Endothelial cell of umbilical vein (primary cell): ENCODE measurements at regions not wholly inside any gene's neighbourhood (a gene's known extent, or its start where the extent isn't known, plus 50 kb on each side); places are given as distances from the start of the nearest gene placed in this dataset.

ENCODE experiments used
- BruUV-seq: library from RNA; stranded (reverse); fragments of 400-500 nt; replicated peaks from 2 replicates; lab custom pipeline; 2021; lab: Mats Ljungman, UMichigan
- CTCF ChIA-PET: fragments of 300-600, 350-600 bp; sonication (Branson Sonifier 250); formaldehyde crosslinking; loops from one replicate; lab custom pipeline; 2021; ENCODE audit warnings: antibody characterized with exemption, inconsistent platforms; lab: Charles Lee
- POLR2A ChIA-PET: fragments of 300-600, 350-600 bp; sonication (Branson Sonifier 250); formaldehyde crosslinking; loops from one replicate; lab custom pipeline; 2021; ENCODE audit warnings: antibody characterized with exemption, inconsistent platforms; lab: Charles Lee
- DNase-seq: peaks from one replicate; pipeline ENCODE4 v3.0.0-alpha.2; 2011; ENCODE audit warnings: low read depth, low spot score
- FAIRE-seq: peaks from 2 replicates; lab custom pipeline; 2011; peaks lifted over from hg19 to GRCh38; lab: Jason Lieb, UNC
- H2AFZ ChIP-seq: 2 replicates; pipeline ENCODE4 v1.6.0; 2012; ENCODE audit warnings: low read depth, low read length, control low read depth, inconsistent platforms
- H3K27ac ChIP-seq: 2 replicates; pipeline ENCODE4 v1.5.1; 2011; ENCODE audit warnings: low read depth, mild to moderate bottlenecking, control low read depth, low read length, moderate library complexity; ENCODE audit not compliant: insufficient read depth
- H3K27me3 ChIP-seq, 2 experiments: 2 replicates each; pipeline versions ENCODE4 v1.6.0 to v1.6.1; 2011; ENCODE audit warnings: low read length in 2 of 2, mixed read lengths in 1 of 2; ENCODE audit not compliant: control insufficient read depth in 2 of 2, insufficient read depth in 2 of 2
- H3K36me3 ChIP-seq, 2 experiments: 2 replicates in 1 of 2; 3 replicates in 1 of 2; pipeline ENCODE4 v1.5.1; 2011; ENCODE audit warnings: low read length in 2 of 2, mild to moderate bottlenecking in 1 of 2, moderate library complexity in 1 of 2; ENCODE audit not compliant: control insufficient read depth in 2 of 2, insufficient read depth in 2 of 2; ENCODE audit errors: extremely low read depth in 1 of 2
- H3K4me1 ChIP-seq: 3 replicates; pipeline ENCODE4 v1.5.1; 2011; ENCODE audit warnings: mild to moderate bottlenecking, low read length; ENCODE audit not compliant: control insufficient read depth, insufficient read depth; ENCODE audit errors: extremely low read depth
- H3K4me2 ChIP-seq: 2 replicates; pipeline ENCODE4 v1.6.1; 2011; ENCODE audit warnings: low read length, control low read depth, mixed read lengths; ENCODE audit not compliant: insufficient read depth
- H3K4me3 ChIP-seq, 3 experiments: fragments of 200-600 bp in 1 of 3; sonication (generic), shearing (Covaris generic) in 1 of 3; replicated peaks in 1 of 3; 2 replicates each; pipeline ENCODE4 v1.5.1; 2011 to 2016; ENCODE audit warnings: control low read depth in 3 of 3, low read length in 3 of 3, mild to moderate bottlenecking in 2 of 3, inconsistent platforms in 1 of 3, low read depth in 1 of 3, moderate library complexity in 1 of 3; ENCODE audit not compliant: insufficient read depth in 1 of 3
- H3K79me2 ChIP-seq: 2 replicates; pipeline ENCODE4 v1.6.0; 2012; ENCODE audit warnings: low read length, inconsistent platforms; ENCODE audit not compliant: control insufficient read depth, insufficient read depth
- H3K9ac ChIP-seq: replicated peaks from 2 replicates; pipeline ENCODE3; 2011; ENCODE audit warnings: low read length, control low read depth; ENCODE audit not compliant: insufficient read depth; ENCODE audit errors: extremely low read depth
- H3K9me1 ChIP-seq: replicated peaks from 3 replicates; pipeline ENCODE4 v1.6.0; 2011; ENCODE audit warnings: mild to moderate bottlenecking, low read length; ENCODE audit not compliant: control insufficient read depth, insufficient read depth; ENCODE audit errors: extremely low read depth
- H3K9me3 ChIP-seq: replicated peaks from 2 replicates; pipeline ENCODE4 v1.5.1; 2012; ENCODE audit warnings: low read length, inconsistent platforms; ENCODE audit not compliant: control insufficient read depth, insufficient read depth
- H4K20me1 ChIP-seq: replicated peaks from 2 replicates; pipeline ENCODE3; 2011; ENCODE audit warnings: mild to moderate bottlenecking, low read length; ENCODE audit not compliant: control insufficient read depth, insufficient read depth; ENCODE audit errors: extremely low read depth
- EZH2 ChIP-seq: IDR thresholded peaks from 2 replicates; pipeline ENCODE4 v1.6.1; 2012; ENCODE audit warnings: borderline replicate concordance, low read depth, mild to moderate bottlenecking, moderate library complexity, low read length, inconsistent platforms; ENCODE audit not compliant: severe bottlenecking
- FOS ChIP-seq: IDR thresholded peaks from 2 replicates; pipeline ENCODE4 v1.6.1; 2011; ENCODE audit warnings: mild to moderate bottlenecking, low read length, moderate library complexity, borderline replicate concordance; ENCODE audit not compliant: insufficient read depth
- GATA2 ChIP-seq: IDR thresholded peaks from 2 replicates; pipeline ENCODE4 v1.7.0; 2011; ENCODE audit warnings: low read depth, mild to moderate bottlenecking, moderate library complexity, mixed read lengths, low read length; ENCODE audit not compliant: insufficient read length, insufficient read depth
- JUN ChIP-seq: IDR thresholded peaks from 2 replicates; pipeline ENCODE4 v1.6.1; 2011; ENCODE audit warnings: borderline replicate concordance, low read depth; ENCODE audit not compliant: insufficient read length, insufficient read depth
- MYC ChIP-seq: IDR thresholded peaks from one replicate; pipeline ENCODE4 v1.6.1; 2011; ENCODE audit warnings: mild to moderate bottlenecking, low read depth, low read length
- POLR2AphosphoS5 ChIP-seq: IDR thresholded peaks from 2 replicates; pipeline ENCODE4 v1.6.1; 2012; ENCODE audit warnings: low read depth, mild to moderate bottlenecking, control low read depth, low read length, moderate library complexity; ENCODE audit not compliant: insufficient read depth
- dilution Hi-C: fragments of 300-500 bp; cut with MboI; formaldehyde crosslinking; loops from one replicate; pipeline ENCODE4 v1.15.0; 2019; ENCODE audit warnings: low sequenced_read_pairs; ENCODE audit not compliant: extremely low pct_ligation_motif_present
- intact Hi-C: fragments of 100-400 bp; cut with micrococcal nuclease; formaldehyde crosslinking; loops from one replicate; pipeline ENCODE4 v1.10.0; 2022
- TF ChIP-seq, protein P1 (sequence below), 2 donors: IDR thresholded peaks; 1 replicate in 1 of 2; 2 replicates in 1 of 2; pipeline ENCODE4 v1.5.1; 2011; ENCODE audit warnings: low read length in 2 of 2, mild to moderate bottlenecking in 2 of 2, moderate library complexity in 2 of 2, control low read depth in 1 of 2, inconsistent platforms in 1 of 2, low read depth in 1 of 2; ENCODE audit not compliant: insufficient read depth in 1 of 2; ENCODE audit errors: extremely low read depth in 1 of 2

DNA sequence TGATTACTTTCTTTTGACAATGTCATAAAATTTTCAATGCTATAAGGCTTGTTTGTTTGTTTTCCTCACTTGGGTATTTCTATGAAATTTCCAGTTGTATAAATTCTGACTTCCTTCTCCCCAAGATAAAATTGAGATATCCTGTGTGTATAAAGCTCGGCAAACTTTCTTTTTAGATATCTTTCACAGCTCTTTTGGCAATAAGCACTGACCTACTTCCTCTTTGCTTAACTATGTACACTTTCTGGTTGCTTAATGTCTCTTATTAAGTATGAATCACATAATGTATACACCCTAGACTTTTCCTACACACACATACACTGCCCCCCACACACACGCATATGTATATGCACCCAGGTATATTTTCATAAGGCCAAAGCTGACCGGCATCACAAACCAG, 318.4 kb upstream of the RBMY1B start:
- H3K9me1 ChIP-seq = no peaks in the 10 kb centered on the region
- no peak overlapping the region for H3K27ac ChIP-seq
- no TSS peak for BruUV-seq
- FAIRE-seq (no peak), DNase-seq (no peak)
- dilution Hi-C loops (no loop called here), intact Hi-C loops (no loop called here)
- H3K36me3 ChIP-seq = no peaks in the 10 kb centered on the region
- no peaks in the 10 kb centered on the region for H4K20me1 ChIP-seq
- TF ChIP-seq EZH2 = no peak
- no peak for TF ChIP-seq GATA2
- no peak for TF ChIP-seq POLR2AphosphoS5
- TF ChIP-seq FOS = no peak
- TF ChIP-seq, protein P1, sequence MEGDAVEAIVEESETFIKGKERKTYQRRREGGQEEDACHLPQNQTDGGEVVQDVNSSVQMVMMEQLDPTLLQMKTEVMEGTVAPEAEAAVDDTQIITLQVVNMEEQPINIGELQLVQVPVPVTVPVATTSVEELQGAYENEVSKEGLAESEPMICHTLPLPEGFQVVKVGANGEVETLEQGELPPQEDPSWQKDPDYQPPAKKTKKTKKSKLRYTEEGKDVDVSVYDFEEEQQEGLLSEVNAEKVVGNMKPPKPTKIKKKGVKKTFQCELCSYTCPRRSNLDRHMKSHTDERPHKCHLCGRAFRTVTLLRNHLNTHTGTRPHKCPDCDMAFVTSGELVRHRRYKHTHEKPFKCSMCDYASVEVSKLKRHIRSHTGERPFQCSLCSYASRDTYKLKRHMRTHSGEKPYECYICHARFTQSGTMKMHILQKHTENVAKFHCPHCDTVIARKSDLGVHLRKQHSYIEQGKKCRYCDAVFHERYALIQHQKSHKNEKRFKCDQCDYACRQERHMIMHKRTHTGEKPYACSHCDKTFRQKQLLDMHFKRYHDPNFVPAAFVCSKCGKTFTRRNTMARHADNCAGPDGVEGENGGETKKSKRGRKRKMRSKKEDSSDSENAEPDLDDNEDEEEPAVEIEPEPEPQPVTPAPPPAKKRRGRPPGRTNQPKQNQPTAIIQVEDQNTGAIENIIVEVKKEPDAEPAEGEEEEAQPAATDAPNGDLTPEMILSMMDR (IDR thresholded peaks at IDR 0.05; ENCODE audit: extremely low read depth in 1 of 2, insufficient read depth in 1 of 2, low read depth in 1 of 2, low read length in 2 of 2) = no peak
- no peak overlapping the region for H2AFZ ChIP-seq
- ChIA-PET POLR2A (no interaction called here), CTCF (no interaction called here)
- no peak overlapping the region for H3K4me3 ChIP-seq
- no peaks in the 10 kb centered on the region for H3K9me3 ChIP-seq
- no peaks in the 10 kb centered on the region for H3K27me3 ChIP-seq
- no peak overlapping the region for H3K9ac ChIP-seq
- H3K4me2 ChIP-seq = no peak overlapping the region
- H3K4me1 ChIP-seq = no peaks in the 10 kb centered on the region
- no peaks in the 10 kb centered on the region for H3K79me2 ChIP-seq

DNA sequence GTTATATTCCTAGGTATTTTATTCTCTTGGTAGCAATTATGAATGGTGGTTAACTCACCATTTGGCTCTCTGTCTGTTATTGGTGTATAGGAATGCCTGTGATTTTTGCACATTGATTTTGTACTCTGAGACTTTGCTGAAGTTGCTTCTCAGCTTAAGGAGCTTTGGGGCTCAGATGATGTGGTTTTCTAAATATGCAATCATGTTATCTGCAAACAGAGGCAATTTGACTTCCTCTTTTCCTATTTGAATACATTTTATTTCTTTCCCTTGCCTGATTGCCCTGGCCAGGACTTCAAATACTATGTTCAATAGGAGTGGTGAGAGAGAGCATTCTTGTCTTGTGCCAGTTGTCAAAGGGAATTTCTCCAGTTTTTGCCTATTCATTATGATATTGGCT, 310.9 kb upstream of the RBMY1B start:
- H3K9me1 ChIP-seq = no peaks in the 10 kb centered on the region
- dilution Hi-C loops = no loop called here
- TF ChIP-seq MYC = no peak
- no peak for TF ChIP-seq JUN
- no peak for TF ChIP-seq POLR2AphosphoS5
- TF ChIP-seq EZH2 = no peak
- no peaks in the 10 kb centered on the region for H3K27me3 ChIP-seq
- H3K4me1 ChIP-seq = no peaks in the 10 kb centered on the region
- no peaks in the 10 kb centered on the region for H4K20me1 ChIP-seq
- H3K27ac ChIP-seq = no peak overlapping the region
- no peaks in the 10 kb centered on the region for H3K9me3 ChIP-seq
- DNase-seq (no peak), FAIRE-seq (no peak)
- H2AFZ ChIP-seq = no peak overlapping the region
- BruUV-seq = no TSS peak
- ChIA-PET POLR2A (no interaction called here), CTCF (no interaction called here)
- no peak overlapping the region for H3K9ac ChIP-seq
- intact Hi-C loops = no loop called here
- H3K36me3 ChIP-seq = no peaks in the 10 kb centered on the region
- H3K4me3 ChIP-seq = no peak overlapping the region
- H3K79me2 ChIP-seq = no peaks in the 10 kb centered on the region
- H3K4me2 ChIP-seq = no peak overlapping the region
